Right renal pelvis (tissue), 4 donors: ENCODE measurements at regions not wholly inside any gene's neighbourhood (a gene's known extent, or its start where the extent isn't known, plus 50 kb on each side); places are given as distances from the start of the nearest gene placed in this dataset.

ENCODE experiments used
- DNase-seq, 4 donors: peaks; one replicate each; pipeline ENCODE4 v3.0.0-alpha.2; 2013; ENCODE audit warnings: low read depth in 4 of 4, low spot score in 3 of 4, missing footprints in 1 of 4

GRCh38 chr14:42884100-42884499 is 1277.4 kb downstream of the LRFN5 start:
- peak in 1 of 4 donors; percentile 5 for DNase-seq

GRCh38 chr14:42877716-42878115 is 1271.0 kb downstream of the LRFN5 start:
- no peak for DNase-seq

GRCh38 chr14:42872786-42873185 is 1266.1 kb downstream of the LRFN5 start:
- DNase-seq: no peak

- DNase-seq: no peak
These were observed 1263.0 kb downstream of the LRFN5 start for GRCh38 chr14:42869681-42870080.

- DNase-seq: no peak
These were observed 1255.4 kb downstream of the LRFN5 start for GRCh38 chr14:42862114-42862513.

GRCh38 chr14:42860371-42860770 is 1253.7 kb downstream of the LRFN5 start:
- no peak for DNase-seq

- no peak for DNase-seq
These were observed 1249.4 kb downstream of the LRFN5 start for GRCh38 chr14:42856106-42856505.

- no peak for DNase-seq
These were observed 1248.4 kb downstream of the LRFN5 start for GRCh38 chr14:42855085-42855484.

- no peak for DNase-seq
These were observed 1247.4 kb downstream of the LRFN5 start for GRCh38 chr14:42854061-42854460.

- no peak for DNase-seq
These were observed 1242.0 kb downstream of the LRFN5 start for GRCh38 chr14:42848652-42849051.

- DNase-seq: no peak
These were observed 1208.1 kb downstream of the LRFN5 start for GRCh38 chr14:42814817-42815216.

GRCh38 chr14:42806909-42807315 is 1200.2 kb downstream of the LRFN5 start:
- no peak for DNase-seq

GRCh38 chr14:42804141-42804540 is 1197.5 kb downstream of the LRFN5 start:
- no peak for DNase-seq

GRCh38 chr14:42802346-42802745 is 1195.7 kb downstream of the LRFN5 start:
- no peak for DNase-seq

GRCh38 chr14:42792166-42792565 is 1185.5 kb downstream of the LRFN5 start:
- no peak for DNase-seq

GRCh38 chr14:42782754-42783153 is 1176.1 kb downstream of the LRFN5 start:
- no peak for DNase-seq

GRCh38 chr14:42778984-42779383 is 1172.3 kb downstream of the LRFN5 start:
- no peak for DNase-seq

GRCh38 chr14:42750771-42751170 is 1144.1 kb downstream of the LRFN5 start:
- DNase-seq: no peak

- no peak for DNase-seq
These were observed 1135.4 kb downstream of the LRFN5 start for GRCh38 chr14:42742084-42742483.

GRCh38 chr14:42736408-42736807 is 1129.7 kb downstream of the LRFN5 start:
- no peak for DNase-seq

GRCh38 chr14:42734041-42734440 is 1127.4 kb downstream of the LRFN5 start:
- no peak for DNase-seq

- DNase-seq: no peak
These were observed 1125.3 kb downstream of the LRFN5 start for GRCh38 chr14:42732005-42732404.

GRCh38 chr14:42731480-42731879 is 1124.8 kb downstream of the LRFN5 start:
- DNase-seq: no peak

- no peak for DNase-seq
These were observed 1123.0 kb downstream of the LRFN5 start for GRCh38 chr14:42729681-42730080.
